ENCODE measurements at regions not wholly inside any gene's neighbourhood (a gene's known extent, or its start where the extent isn't known, plus 50 kb on each side); places are given as distances from the start of the nearest gene placed in this dataset.
"Not testable (repeated sequence)": the region's sequence is repeated elsewhere in the genome, so short reads cannot be mapped to it uniquely, and the experiment has no call there.

DNA sequence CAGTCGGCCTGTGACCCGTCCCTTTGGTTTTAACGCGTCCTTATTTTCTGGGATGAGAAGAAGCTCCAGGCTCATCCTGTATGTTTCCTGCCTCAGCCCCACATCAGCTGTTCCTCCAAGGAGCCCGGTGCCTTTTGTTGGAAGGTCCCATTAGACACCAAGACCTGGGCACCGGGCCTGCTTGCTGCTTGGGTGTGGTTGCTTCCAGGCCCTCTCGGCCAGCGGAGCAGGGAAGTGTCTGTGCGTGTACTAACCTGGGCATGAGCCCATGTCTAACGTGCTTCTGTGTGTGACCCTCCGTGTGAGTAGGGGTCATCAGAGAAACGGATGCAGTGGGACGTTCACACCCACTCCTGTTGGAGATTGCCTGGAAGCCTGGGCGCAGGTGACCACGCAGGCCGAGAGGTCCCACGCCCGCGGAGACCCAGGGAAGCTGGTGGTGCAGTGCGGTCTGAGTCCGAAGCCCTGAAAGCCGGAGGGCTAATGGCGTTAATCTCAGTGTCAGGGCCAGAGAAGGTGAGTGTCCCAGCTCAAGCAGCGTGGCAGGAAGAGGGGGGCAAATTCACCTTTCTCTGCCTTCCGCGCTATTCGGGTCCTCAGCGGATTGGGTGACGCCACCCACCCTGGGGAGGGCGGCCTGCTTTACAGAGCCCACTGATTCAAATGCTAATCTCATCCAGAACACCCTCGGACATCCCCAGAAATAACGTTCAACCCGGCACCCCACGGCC, 131.3 kb downstream of the KIF26A start:
- not testable (repeated sequence) for DNase-seq (ENCODE audit: low spot score in 2 of 2); FAIRE-seq

DNA sequence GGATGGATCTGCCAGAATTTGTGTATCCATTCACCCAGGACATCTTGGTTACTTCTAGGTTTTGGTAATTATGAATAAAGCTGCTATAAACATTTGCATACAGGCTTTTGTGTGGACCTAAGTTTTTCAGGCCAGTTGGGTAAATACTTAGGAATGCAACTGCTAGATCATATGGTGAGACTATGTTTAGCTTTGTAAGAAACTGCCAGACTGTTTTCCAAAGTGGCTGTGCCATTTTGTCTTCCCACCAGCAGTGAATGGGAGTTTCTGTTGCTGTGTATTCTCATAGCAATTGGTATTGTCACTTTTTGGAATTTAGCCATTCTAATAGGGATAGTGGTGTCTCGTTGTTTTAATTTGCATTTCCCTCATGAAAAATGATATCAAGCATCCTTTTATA, 133.0 kb downstream of the KIF26A start:
- FAIRE-seq (no peak), DNase-seq (ENCODE audit: low spot score in 2 of 2) (no peak)

GRCh38 chr14:104274806-104275205, 136.4 kb downstream of the KIF26A start:
- FAIRE-seq = no peak
- no peak for DNase-seq (ENCODE audit: low spot score in 2 of 2)

DNA sequence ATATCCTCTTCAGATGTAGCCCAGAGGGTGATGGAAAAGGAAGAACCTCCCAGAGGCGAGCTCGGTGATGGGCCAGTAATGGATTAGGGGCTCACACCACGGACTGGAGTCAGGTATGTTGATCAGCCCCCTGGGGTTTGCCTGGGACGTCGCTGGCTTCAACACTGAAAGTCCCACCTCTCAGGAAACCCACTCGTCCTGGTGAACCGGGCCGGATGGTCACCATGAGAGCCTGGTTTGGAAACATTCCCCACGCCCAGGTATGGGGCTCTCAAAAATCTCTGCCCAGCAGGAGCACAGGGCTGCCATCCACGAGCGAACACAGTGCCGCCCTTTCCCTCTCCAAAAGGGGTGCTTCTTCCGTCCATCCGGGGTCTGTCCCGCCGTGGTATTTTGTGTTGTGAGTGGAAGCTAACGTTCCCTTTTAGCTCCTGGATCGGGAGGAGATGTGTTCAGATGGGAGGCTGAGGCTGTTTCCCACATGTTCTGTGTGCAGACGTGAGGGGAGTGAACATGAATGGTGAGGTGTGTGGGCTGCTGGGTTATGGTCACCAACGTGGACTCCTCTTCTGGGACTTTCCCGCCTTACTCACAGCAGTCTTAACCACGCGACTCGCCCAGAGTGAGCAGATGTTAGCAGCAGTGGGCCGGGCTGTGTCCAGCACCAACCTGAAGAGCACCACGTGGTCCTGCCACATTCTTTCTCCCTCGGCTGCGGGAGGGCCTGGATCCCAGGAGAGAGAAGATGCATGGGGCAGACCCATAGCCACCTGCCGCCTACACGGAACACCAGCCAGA, 139.2 kb downstream of the KIF26A start:
- FAIRE-seq (no peak), DNase-seq (ENCODE audit: low spot score in 2 of 2) (no peak)

DNA sequence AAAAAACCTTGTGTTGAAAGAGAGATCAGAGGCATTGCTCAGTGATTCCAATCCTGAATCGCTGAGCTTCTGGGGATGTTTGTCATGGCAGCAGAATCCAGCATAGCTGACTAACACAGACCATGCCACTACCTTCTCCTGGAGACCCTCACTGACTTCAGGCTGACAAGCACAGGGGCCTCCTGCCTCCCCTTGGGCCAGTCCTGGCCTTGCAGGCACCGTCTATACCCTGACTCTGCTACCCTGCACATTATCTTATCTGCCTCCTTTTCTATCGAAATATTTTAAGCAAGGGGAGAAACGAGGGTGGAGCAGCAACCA, 139.8 kb downstream of the KIF26A start:
- FAIRE-seq (no peak), DNase-seq (ENCODE audit: low spot score in 2 of 2) (no peak)

- DNase-seq (ENCODE audit: low spot score in 2 of 2) (no peak), FAIRE-seq (no peak)
These were observed 141.9 kb downstream of the KIF26A start for GRCh38 chr14:104280085-104280901.

GRCh38 chr14:104280902-104281767, 142.7 kb downstream of the KIF26A start:
- no peak for FAIRE-seq
- DNase-seq (ENCODE audit: low spot score in 2 of 2) = no peak

- DNase-seq (ENCODE audit: low spot score in 2 of 2) (no peak), FAIRE-seq (no peak)
These were observed 143.4 kb downstream of the KIF26A start for GRCh38 chr14:104281768-104282301.

GRCh38 chr14:104282332-104283196, 144.2 kb downstream of the KIF26A start:
- FAIRE-seq = no peak
- no peak for DNase-seq (ENCODE audit: low spot score in 2 of 2)

GRCh38 chr14:104283197-104284106, 145.1 kb downstream of the KIF26A start:
- FAIRE-seq (no peak), DNase-seq (ENCODE audit: low spot score in 2 of 2) (no peak)

DNA sequence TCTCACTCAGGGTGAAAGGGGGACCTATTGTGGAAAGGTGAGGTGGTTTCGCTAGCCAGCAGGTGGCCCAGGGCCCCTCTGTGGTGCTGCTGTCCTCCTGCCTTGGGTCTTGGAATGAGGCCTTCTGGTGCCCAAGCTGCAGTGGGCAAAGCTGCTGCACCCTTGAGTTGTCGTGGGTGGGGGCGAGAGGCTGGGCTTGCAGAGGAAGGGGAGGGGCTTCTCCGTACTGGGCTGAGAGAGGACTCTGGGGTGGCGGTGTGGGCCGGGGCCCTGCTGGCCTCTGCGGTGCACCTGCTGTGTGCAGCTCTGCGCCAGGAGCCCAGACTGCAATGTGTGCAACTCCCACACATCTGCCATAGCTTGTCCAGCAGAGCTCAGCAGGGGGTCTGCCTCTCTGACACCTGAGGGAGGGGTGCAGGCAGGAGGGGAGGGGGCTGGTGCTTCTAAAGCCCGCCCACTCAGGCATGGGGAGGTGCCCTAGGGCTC, 145.8 kb downstream of the KIF26A start:
- FAIRE-seq = no peak
- no peak for DNase-seq (ENCODE audit: low spot score in 2 of 2)

DNA sequence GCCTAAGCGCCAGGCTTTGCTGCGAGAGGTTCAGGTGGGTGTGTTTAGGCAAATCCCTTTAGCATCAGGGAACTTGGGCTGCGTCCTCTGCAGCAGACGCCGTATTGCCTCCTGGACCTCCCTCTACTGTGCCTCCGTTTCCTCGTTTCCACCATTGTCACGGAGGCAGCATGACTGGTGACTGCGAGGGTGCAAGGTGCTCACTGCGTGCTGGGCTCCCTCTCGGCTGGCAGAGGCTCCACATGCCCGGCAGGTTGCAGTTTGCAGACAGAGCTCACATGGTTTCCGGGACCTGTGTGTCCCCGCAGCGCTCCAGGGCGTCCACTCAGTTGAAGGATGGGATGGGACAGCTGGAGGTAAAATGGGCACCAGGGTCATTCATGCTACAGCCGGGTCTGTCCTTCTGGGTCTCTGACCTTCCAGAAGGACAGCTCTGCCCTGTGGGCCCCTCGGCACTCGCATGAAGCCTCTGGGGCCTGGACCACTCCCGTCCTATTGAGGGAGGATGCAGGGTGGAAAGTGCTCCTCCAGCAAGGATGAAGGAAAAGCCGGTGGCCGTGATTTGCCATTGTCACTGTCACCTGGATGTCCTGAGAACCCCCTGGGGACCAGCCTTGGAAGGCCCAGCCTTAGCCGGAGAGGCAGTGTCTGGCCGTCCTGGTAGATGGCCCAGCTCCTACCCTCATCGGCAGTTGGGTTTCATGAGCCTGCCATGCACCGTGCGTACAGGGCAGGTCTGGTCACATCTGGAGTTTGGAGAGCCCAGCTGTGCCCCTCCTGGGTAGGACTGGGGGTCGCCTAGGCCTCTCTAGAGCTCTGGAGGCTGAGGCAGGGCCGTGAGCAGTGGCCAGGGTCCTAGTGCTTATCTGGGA, 146.5 kb downstream of the KIF26A start:
- DNase-seq (ENCODE audit: low spot score in 2 of 2) = no peak
- FAIRE-seq = no peak

DNA sequence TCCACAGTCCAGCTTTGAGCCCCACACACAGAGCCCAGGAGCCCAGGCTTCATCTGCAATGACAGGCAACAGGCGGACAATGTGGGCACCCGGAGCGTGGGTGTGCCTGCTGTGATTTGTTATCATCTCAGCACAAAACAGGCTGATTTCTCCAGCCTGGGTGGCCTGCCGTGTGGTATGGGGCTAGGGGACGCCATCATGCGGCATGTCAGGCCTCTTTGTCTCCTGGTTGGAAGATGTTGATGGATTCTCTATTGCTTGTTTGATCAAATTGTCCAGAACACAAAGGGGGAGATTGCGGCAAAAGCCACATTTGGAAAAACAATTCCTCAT, 147.1 kb downstream of the KIF26A start:
- FAIRE-seq = no peak
- no peak for DNase-seq (ENCODE audit: low spot score in 2 of 2)

DNA sequence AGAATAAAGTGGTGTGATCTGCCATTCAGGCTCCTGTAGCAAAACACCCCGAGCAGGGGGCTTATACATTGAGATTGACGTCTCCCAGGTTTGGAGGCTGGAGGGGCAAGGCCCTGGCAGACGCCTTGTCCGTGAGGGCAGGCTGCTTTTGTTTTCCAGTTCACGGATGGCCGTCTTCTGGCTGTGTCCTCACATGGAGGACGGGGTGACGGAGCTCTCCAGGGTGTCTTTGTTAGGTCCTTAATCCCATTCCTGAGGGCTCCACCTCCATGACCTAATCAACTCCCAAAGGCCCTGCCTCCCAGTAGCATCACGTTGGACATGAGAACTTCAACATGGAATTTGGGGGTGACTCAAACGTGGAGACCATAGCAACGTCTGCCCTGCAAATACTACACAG, 147.7 kb downstream of the KIF26A start:
- no peak for FAIRE-seq
- DNase-seq (ENCODE audit: low spot score in 2 of 2) = no peak

GRCh38 chr14:104286496-104286895, 148.1 kb downstream of the KIF26A start:
- FAIRE-seq (no peak), DNase-seq (ENCODE audit: low spot score in 2 of 2) (no peak)

DNA sequence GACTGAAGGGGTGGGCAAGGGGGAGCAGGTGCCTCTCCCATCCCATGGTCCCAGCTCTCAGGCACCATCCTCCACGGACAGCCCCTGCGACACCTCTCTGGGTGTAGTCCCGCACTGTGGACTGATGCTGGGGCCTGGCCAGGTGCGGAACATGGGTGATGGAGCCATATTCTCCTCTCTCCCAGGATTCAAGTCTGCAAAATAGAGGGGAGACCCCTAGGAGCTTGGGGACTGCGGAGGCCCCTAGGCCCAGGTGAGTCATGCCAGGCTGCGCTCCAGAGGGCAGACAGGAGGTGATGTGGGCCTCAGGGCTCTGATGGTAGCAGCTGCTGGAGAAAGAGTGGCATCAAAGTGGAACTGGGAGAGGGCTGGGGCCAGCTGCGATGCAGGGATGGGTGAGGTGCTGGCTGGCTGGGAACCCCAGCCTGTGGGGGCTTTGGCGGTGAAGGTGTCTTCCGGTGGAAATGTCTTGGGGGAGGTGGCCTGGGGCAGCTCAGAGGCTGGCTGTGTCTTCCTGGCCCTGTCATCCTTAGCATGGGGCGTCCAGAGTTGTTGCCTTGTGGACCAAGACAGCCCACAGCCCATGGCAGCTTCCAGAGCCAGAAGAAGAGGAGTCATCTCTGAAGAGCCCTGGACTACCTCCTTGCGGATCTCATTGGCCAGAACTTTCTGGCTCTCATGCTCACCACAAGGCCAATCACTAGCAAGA, 149.1 kb downstream of the KIF26A start:
- FAIRE-seq (no peak), DNase-seq (ENCODE audit: low spot score in 2 of 2) (no peak)

All from frontal cortex (tissue), 3 donors.